ENCODE measurements at regions not wholly inside any gene's neighbourhood (a gene's known extent, or its start where the extent isn't known, plus 50 kb on each side); places are given as distances from the start of the nearest gene placed in this dataset.

DNA sequence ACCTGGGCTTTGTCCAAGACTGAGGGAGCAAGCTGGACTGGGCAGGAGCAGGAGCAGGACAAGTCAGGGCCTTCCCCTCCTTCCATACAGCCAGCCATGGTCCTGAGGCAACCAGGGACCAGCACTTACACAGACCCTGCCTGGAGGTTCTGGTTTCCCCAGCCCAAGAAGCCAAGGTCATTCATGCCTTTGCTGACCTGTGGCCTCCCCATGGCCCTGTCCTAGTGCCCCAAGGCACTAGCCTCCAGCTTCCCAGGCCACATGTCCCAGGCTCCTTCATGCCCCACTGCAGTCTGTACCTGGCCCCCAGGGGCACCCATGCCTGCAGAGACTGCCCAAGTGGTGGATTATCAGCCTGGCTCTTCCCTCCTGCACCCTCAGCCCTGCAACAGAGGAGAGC is 243.9 kb downstream of the TOMM20 start:
- no peak for TF ChIP-seq KLF10 (tag by site-specific recombination; IDR thresholded peaks at IDR 0.05)
- no peak for TF ChIP-seq ZNF274 (IDR thresholded peaks at IDR 0.05; ENCODE audit: low read length)
- no peak for TF ChIP-seq ZNF274 (tag by site-specific recombination; IDR thresholded peaks at IDR 0.05; ENCODE audit: borderline replicate concordance)
- TF ChIP-seq, protein P1, sequence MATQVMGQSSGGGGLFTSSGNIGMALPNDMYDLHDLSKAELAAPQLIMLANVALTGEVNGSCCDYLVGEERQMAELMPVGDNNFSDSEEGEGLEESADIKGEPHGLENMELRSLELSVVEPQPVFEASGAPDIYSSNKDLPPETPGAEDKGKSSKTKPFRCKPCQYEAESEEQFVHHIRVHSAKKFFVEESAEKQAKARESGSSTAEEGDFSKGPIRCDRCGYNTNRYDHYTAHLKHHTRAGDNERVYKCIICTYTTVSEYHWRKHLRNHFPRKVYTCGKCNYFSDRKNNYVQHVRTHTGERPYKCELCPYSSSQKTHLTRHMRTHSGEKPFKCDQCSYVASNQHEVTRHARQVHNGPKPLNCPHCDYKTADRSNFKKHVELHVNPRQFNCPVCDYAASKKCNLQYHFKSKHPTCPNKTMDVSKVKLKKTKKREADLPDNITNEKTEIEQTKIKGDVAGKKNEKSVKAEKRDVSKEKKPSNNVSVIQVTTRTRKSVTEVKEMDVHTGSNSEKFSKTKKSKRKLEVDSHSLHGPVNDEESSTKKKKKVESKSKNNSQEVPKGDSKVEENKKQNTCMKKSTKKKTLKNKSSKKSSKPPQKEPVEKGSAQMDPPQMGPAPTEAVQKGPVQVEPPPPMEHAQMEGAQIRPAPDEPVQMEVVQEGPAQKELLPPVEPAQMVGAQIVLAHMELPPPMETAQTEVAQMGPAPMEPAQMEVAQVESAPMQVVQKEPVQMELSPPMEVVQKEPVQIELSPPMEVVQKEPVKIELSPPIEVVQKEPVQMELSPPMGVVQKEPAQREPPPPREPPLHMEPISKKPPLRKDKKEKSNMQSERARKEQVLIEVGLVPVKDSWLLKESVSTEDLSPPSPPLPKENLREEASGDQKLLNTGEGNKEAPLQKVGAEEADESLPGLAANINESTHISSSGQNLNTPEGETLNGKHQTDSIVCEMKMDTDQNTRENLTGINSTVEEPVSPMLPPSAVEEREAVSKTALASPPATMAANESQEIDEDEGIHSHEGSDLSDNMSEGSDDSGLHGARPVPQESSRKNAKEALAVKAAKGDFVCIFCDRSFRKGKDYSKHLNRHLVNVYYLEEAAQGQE (tag by site-specific recombination; IDR thresholded peaks at IDR 0.05): no peak
- TF ChIP-seq ZNF239 (tag by site-specific recombination; IDR thresholded peaks at IDR 0.05): no peak
- no peak for TF ChIP-seq ZNF664 (tag by site-specific recombination; IDR thresholded peaks at IDR 0.05)
- TF ChIP-seq, protein P2, sequence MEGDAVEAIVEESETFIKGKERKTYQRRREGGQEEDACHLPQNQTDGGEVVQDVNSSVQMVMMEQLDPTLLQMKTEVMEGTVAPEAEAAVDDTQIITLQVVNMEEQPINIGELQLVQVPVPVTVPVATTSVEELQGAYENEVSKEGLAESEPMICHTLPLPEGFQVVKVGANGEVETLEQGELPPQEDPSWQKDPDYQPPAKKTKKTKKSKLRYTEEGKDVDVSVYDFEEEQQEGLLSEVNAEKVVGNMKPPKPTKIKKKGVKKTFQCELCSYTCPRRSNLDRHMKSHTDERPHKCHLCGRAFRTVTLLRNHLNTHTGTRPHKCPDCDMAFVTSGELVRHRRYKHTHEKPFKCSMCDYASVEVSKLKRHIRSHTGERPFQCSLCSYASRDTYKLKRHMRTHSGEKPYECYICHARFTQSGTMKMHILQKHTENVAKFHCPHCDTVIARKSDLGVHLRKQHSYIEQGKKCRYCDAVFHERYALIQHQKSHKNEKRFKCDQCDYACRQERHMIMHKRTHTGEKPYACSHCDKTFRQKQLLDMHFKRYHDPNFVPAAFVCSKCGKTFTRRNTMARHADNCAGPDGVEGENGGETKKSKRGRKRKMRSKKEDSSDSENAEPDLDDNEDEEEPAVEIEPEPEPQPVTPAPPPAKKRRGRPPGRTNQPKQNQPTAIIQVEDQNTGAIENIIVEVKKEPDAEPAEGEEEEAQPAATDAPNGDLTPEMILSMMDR (tag by site-specific recombination; IDR thresholded peaks at IDR 0.05): no peak
- no peak for TF ChIP-seq ZNF302 (tag by site-specific recombination; IDR thresholded peaks at IDR 0.05; ENCODE audit: low read depth)
- TF ChIP-seq SCRT1 (tag by site-specific recombination; IDR thresholded peaks at IDR 0.05; ENCODE audit: borderline replicate concordance): no peak
- TF ChIP-seq ZNF157 (tag by site-specific recombination; IDR thresholded peaks at IDR 0.05): no peak
- TF ChIP-seq, protein P3, sequence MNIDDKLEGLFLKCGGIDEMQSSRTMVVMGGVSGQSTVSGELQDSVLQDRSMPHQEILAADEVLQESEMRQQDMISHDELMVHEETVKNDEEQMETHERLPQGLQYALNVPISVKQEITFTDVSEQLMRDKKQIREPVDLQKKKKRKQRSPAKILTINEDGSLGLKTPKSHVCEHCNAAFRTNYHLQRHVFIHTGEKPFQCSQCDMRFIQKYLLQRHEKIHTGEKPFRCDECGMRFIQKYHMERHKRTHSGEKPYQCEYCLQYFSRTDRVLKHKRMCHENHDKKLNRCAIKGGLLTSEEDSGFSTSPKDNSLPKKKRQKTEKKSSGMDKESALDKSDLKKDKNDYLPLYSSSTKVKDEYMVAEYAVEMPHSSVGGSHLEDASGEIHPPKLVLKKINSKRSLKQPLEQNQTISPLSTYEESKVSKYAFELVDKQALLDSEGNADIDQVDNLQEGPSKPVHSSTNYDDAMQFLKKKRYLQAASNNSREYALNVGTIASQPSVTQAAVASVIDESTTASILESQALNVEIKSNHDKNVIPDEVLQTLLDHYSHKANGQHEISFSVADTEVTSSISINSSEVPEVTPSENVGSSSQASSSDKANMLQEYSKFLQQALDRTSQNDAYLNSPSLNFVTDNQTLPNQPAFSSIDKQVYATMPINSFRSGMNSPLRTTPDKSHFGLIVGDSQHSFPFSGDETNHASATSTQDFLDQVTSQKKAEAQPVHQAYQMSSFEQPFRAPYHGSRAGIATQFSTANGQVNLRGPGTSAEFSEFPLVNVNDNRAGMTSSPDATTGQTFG (tag by site-specific recombination; IDR thresholded peaks at IDR 0.05; ENCODE audit: borderline replicate concordance): no peak
- no peak for TF ChIP-seq ZNF830 (tag by site-specific recombination; IDR thresholded peaks at IDR 0.05; ENCODE audit: low read depth)
- TF ChIP-seq, protein P4, sequence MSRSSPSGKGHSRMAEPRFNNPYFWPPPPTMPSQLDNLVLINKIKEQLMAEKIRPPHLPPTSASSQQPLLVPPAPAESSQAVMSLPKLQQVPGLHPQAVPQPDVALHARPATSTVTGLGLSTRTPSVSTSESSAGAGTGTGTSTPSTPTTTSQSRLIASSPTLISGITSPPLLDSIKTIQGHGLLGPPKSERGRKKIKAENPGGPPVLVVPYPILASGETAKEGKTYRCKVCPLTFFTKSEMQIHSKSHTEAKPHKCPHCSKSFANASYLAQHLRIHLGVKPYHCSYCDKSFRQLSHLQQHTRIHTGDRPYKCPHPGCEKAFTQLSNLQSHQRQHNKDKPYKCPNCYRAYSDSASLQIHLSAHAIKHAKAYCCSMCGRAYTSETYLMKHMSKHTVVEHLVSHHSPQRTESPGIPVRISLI (tag by site-specific recombination; IDR thresholded peaks at IDR 0.05): no peak

Measured in HEK293 (cell line).